Suprapubic skin (tissue), 4 donors: ENCODE measurements at regions not wholly inside any gene's neighbourhood (a gene's known extent, or its start where the extent isn't known, plus 50 kb on each side); places are given as distances from the start of the nearest gene placed in this dataset.

Source experiments
- DNase-seq, 2 donors: peaks; one replicate each; pipeline ENCODE4 v3.0.0-alpha.2; 2019; ENCODE audit warnings: low spot score in 2 of 2
- H3K27ac ChIP-seq: fragments of 200-600 bp; sonication (generic); one replicate; pipeline ENCODE4 v1.5.1; 2019
- H3K27me3 ChIP-seq: fragments of 200-600 bp; sonication (generic); one replicate; pipeline ENCODE4 v1.5.1; 2019
- H3K36me3 ChIP-seq: fragments of 200-600 bp; sonication (generic); one replicate; pipeline ENCODE4 v1.5.1; 2019
- H3K4me1 ChIP-seq: fragments of 200-600 bp; sonication (generic); one replicate; pipeline ENCODE4 v1.5.1; 2019
- H3K4me3 ChIP-seq: fragments of 200-600 bp; sonication (generic); one replicate; pipeline ENCODE4 v1.5.1; 2019; ENCODE audit warnings: mild to moderate bottlenecking
- H3K9me3 ChIP-seq: fragments of 200-600 bp; sonication (generic); one replicate; pipeline ENCODE4 v1.5.1; 2019
- EP300 ChIP-seq: sonication (generic); formaldehyde crosslinking; IDR thresholded peaks from one replicate; pipeline ENCODE4 v1.6.1; 2017; ENCODE audit warnings: antibody characterized with exemption
- POLR2A ChIP-seq, 2 donors: fragments of 450-650 bp; IDR thresholded peaks; one replicate each; pipeline ENCODE4 v1.6.1; 2017; ENCODE audit warnings: antibody characterized with exemption in 2 of 2, mild to moderate bottlenecking in 2 of 2, moderate library complexity in 2 of 2
- POLR2AphosphoS5 ChIP-seq, 3 donors: sonication (generic); formaldehyde crosslinking; IDR thresholded peaks; one replicate each; pipeline ENCODE4 v1.6.1; 2017; ENCODE audit warnings: antibody characterized with exemption in 3 of 3
- WGBS: methylation state at CpG from one replicate; pipeline ENCODE4 v1.1.5; 2018; 5-methylcytosine and 5-hydroxymethylcytosine counted together
- TF ChIP-seq, protein P1 (sequence below), 2 donors: fragments of 200-600 bp in 1 of 2; fragments of 450-650 bp in 1 of 2; sonication (generic) in 1 of 2; IDR thresholded peaks; one replicate each; pipeline ENCODE4 v1.5.1; 2016 to 2019; ENCODE audit warnings: antibody characterized with exemption in 2 of 2, mild to moderate bottlenecking in 1 of 2, moderate library complexity in 1 of 2

DNA sequence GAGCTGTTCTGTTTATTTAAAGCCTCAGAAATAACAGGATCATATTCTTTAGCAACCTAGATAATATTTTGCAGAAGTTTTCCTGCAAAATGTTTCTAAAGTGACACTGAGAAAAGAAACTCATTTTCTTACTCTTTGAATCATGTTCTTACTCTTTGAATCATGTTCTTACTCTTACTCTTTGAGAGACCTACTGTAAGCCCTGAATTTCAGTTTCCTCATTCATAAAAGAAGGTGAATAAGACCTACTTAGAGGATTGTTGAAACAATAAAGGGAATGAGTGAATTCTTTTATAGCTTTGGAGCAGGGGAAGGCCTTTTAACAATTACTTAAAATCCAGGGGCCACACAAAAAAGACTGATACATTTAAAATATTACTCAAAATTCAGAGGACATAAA lies 221.7 kb upstream of the CMC1 start:
- TF ChIP-seq EP300 (no peak), POLR2AphosphoS5 (IDR thresholded peaks at IDR 0.05) (no peak), POLR2A (IDR thresholded peaks at IDR 0.05) (no peak)
- TF ChIP-seq, protein P1, sequence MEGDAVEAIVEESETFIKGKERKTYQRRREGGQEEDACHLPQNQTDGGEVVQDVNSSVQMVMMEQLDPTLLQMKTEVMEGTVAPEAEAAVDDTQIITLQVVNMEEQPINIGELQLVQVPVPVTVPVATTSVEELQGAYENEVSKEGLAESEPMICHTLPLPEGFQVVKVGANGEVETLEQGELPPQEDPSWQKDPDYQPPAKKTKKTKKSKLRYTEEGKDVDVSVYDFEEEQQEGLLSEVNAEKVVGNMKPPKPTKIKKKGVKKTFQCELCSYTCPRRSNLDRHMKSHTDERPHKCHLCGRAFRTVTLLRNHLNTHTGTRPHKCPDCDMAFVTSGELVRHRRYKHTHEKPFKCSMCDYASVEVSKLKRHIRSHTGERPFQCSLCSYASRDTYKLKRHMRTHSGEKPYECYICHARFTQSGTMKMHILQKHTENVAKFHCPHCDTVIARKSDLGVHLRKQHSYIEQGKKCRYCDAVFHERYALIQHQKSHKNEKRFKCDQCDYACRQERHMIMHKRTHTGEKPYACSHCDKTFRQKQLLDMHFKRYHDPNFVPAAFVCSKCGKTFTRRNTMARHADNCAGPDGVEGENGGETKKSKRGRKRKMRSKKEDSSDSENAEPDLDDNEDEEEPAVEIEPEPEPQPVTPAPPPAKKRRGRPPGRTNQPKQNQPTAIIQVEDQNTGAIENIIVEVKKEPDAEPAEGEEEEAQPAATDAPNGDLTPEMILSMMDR (IDR thresholded peaks at IDR 0.05): no peak
- Histone ChIP-seq H3K4me3 (no peak overlapping the region), H3K4me1 (no peaks in the 10 kb centered on the region), H3K27me3 (no peaks in the 10 kb centered on the region), H3K36me3 (no peaks in the 10 kb centered on the region), H3K9me3 (no peaks in the 10 kb centered on the region), H3K27ac (no peak overlapping the region)
- no peak for DNase-seq

DNA sequence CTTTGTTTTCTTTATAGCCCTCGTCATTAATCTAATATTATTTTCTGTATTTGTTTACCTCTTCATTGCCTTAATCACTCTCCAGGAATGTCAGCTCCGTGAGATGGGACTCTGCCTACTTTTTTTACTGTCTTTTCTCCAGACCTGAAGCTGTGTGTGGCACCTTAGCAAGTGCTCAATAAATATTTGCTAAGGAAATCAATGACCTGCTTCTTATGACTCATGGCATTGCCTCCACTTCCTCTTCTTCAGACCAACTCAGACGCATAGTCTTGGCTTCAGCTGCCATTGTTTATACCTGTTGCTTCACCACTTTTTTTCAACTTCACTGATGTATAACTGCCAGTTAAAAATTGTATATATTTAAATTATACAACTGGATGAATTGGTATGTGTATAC lies 218.5 kb upstream of the CMC1 start:
- Histone ChIP-seq H3K27ac (no peak overlapping the region), H3K4me1 (no peaks in the 10 kb centered on the region), H3K27me3 (no peaks in the 10 kb centered on the region), H3K36me3 (no peaks in the 10 kb centered on the region), H3K4me3 (no peak overlapping the region), H3K9me3 (no peaks in the 10 kb centered on the region)
- DNase-seq: no peak
- 70% methylated on average over 3 of the region's 3 CpGs for WGBS
- TF ChIP-seq, protein P1 (IDR thresholded peaks at IDR 0.05): no peak
- no peak for TF ChIP-seq POLR2AphosphoS5 (IDR thresholded peaks at IDR 0.05)
- TF ChIP-seq EP300: no peak
- TF ChIP-seq POLR2A (IDR thresholded peaks at IDR 0.05): no peak

DNA sequence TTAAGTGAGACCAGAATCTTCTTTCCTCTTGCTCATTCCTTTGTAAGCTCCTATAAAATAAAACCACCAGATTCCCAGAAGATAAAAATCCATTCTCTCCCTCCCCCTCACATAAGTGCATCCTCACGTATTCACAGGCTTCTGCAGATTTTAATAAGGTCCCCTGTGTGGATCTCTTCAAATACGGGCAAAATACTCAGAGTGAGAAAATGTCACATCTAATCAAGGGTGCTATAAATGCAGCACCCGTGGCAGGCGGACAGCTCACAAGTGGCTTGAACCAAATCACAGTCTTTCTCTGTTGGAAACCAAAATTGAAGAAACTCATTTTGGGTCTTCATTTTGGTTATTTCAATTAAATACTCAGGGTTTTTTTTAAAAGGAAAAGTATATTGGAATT lies 212.9 kb upstream of the CMC1 start:
- no peak for DNase-seq
- WGBS: 72% methylated on average over 4 of the region's 4 CpGs
- no peaks in the 10 kb centered on the region for H3K9me3 ChIP-seq
- H3K36me3 ChIP-seq: no peaks in the 10 kb centered on the region
- no peak for TF ChIP-seq POLR2AphosphoS5 (IDR thresholded peaks at IDR 0.05)
- TF ChIP-seq EP300: no peak
- no peaks in the 10 kb centered on the region for H3K4me1 ChIP-seq
- H3K27me3 ChIP-seq: no peaks in the 10 kb centered on the region
- H3K4me3 ChIP-seq: no peak overlapping the region
- H3K27ac ChIP-seq: no peak overlapping the region

DNA sequence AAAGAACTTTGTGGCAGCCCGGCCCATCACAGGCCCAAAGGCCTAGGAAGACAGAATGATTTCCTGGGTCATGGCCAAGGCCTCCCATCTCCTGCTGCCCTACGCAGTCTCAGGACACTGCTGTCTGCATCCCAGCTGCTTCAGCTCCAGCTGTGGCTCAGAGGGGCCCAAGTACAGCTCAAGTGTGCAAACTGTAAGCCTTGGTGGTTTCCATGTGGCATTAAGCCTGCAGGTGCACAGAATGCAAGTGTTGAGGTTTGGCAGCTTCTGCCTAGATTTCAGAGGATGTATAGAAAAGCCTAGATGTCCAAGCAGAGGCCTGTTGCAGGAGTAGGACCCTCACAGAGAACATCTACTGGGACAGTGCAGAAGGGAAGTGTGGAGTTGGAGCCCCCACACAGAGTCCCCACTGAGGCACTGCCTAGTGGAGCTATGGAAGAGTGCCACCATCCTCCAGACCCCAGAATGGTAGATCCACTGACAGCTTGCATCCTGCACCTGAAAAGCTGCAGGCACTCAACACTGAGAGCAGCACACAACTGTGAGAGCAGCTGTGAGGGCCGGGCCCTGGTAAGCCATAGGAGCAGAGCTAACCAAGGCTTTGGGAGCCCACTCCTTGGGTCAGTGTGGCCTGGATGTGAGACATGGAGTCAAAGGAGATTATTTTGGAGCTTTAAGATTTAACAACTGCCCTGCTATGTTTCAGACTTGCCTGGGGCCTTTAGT lies 208.2 kb upstream of the CMC1 start:
- DNase-seq: no peak
- no peaks in the 10 kb centered on the region for H3K27me3 ChIP-seq
- 94% methylated on average over 2 of the region's 3 CpGs for WGBS
- H3K27ac ChIP-seq: no peak overlapping the region
- H3K36me3 ChIP-seq: no peaks in the 10 kb centered on the region
- no peaks in the 10 kb centered on the region for H3K4me1 ChIP-seq
- no peak overlapping the region for H3K4me3 ChIP-seq
- TF ChIP-seq POLR2A (IDR thresholded peaks at IDR 0.05): no peak
- TF ChIP-seq POLR2AphosphoS5 (IDR thresholded peaks at IDR 0.05): no peak
- TF ChIP-seq EP300: no peak
- TF ChIP-seq, protein P1 (IDR thresholded peaks at IDR 0.05): no peak
- H3K9me3 ChIP-seq: no peaks in the 10 kb centered on the region

DNA sequence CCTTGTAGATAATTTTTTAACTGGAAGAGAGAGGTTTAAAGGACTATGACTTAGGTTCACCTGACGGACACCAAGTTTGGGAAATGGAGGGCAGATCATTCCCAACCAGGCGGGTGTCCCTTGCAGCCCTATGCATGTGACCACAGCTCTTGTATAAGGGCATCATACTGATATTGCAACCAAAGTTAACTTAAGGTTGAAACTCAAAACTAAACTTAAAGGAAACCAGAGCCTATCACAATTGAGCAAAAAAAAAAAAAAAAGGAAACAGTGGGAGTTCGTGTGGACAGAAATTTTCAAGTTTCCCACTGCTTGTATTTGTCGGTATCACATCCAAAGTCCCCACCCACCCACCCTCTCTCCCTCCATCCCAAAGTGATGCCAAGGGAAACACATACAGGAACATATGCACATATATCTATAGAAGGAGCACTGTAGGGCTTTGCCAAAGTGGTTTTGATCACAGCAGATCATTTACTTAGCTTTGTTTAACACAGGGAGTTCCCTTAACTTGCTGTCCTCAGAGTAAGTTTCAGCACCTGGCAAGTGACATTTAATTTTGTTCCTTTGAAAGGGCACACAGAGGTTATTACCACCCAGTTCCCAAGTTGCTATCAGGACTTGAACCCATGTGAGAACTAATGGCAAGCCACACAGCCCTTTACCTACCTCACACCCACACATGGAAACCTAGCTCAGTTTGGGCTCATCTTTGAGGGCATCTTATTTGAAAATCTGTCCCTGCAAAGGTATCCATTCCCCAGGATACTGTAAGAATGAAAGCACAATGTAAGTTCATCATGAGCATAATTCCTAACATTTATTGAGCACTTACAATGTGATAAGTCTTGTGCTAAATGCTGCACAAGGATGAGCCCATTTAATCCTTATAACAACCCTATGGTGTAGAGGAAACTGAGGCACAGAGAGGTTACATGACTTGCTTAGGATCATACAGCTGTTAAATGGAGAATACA lies 204.5 kb upstream of the CMC1 start:
- WGBS: 73% methylated on average over 4 of the region's 4 CpGs
- TF ChIP-seq POLR2AphosphoS5 (IDR thresholded peaks at IDR 0.05): no peak
- TF ChIP-seq, protein P1 (IDR thresholded peaks at IDR 0.05): no peak
- TF ChIP-seq POLR2A (IDR thresholded peaks at IDR 0.05): no peak
- no peak for TF ChIP-seq EP300
- Histone ChIP-seq H3K9me3 (no peaks in the 10 kb centered on the region), H3K4me1 (no peaks in the 10 kb centered on the region), H3K27me3 (no peaks in the 10 kb centered on the region), H3K27ac (no peak overlapping the region), H3K36me3 (no peaks in the 10 kb centered on the region), H3K4me3 (no peak overlapping the region)
- no peak for DNase-seq
